HepG2 (cell line): ENCODE measurements at regions not wholly inside any gene's neighbourhood (a gene's known extent, or its start where the extent isn't known, plus 50 kb on each side); places are given as distances from the start of the nearest gene placed in this dataset.

ENCODE experiments used
- ATAC-seq: fragments of 200-7000 bp; cut with Tn5 transposase; 3 replicates; pipeline ENCODE4 v1.9.1; 2020; ENCODE audit warnings: mild to moderate bottlenecking, moderate library complexity
- BruUV-seq: library from RNA; stranded (reverse); fragments of 400-500 nt; replicated peaks from 2 replicates; lab custom pipeline; 2021; lab: Mats Ljungman, UMichigan
- CTCF ChIA-PET: fragments of 300-600 bp; formaldehyde crosslinking; extraction: SDS; loops from one replicate; lab custom pipeline; 2021; ENCODE audit warnings: low total read pairs, inconsistent platforms, low intra/inter-chr PET ratio; lab: Yijun Ruan, JAX
- POLR2A ChIA-PET: fragments of 350-600 bp; sonication (Branson Sonifier 250); formaldehyde crosslinking; loops from one replicate; lab custom pipeline; 2020; ENCODE audit warnings: antibody characterized with exemption, inconsistent platforms; lab: Yijun Ruan, JAX
- DNase-seq: peaks from one replicate; pipeline ENCODE4 v3.0.0-alpha.2; 2015; ENCODE audit warnings: low spot score
- FAIRE-seq: peaks from 3 replicates; lab custom pipeline; 2011; peaks lifted over from hg19 to GRCh38; lab: Jason Lieb, UNC
- H2AFZ ChIP-seq: one replicate; pipeline ENCODE4 v1.6.1; 2011; ENCODE audit warnings: low read length, inconsistent platforms
- H3K27ac ChIP-seq: fragments of 300-600 bp; 3 replicates; pipeline ENCODE4 v1.8.0; 2011; ENCODE audit warnings: mixed run types, mild to moderate bottlenecking, mixed read lengths, low read length, inconsistent platforms; ENCODE audit not compliant: insufficient read depth; ENCODE audit errors: extremely low read length
- H3K27me3 ChIP-seq, 2 experiments: fragments of 200-600 bp in 1 of 2; 2 replicates in 1 of 2; 3 replicates in 1 of 2; pipeline versions ENCODE4 v1.6.0 to v1.8.0; 2011; ENCODE audit warnings: low read length in 2 of 2, mild to moderate bottlenecking in 2 of 2, moderate library complexity in 2 of 2, inconsistent platforms in 1 of 2; ENCODE audit not compliant: insufficient read depth in 2 of 2, control insufficient read depth in 1 of 2
- H3K36me3 ChIP-seq, 2 experiments: fragments of 200-600 bp in 1 of 2; replicated peaks in 1 of 2; 2 replicates in 1 of 2; 3 replicates in 1 of 2; pipeline versions ENCODE4 v1.5.1 to v1.8.0; 2011; ENCODE audit warnings: low read length in 2 of 2, inconsistent platforms in 1 of 2; ENCODE audit not compliant: insufficient read depth in 2 of 2, control insufficient read depth in 1 of 2
- H3K4me1 ChIP-seq: 2 replicates; pipeline ENCODE4 v1.5.1; 2012; ENCODE audit warnings: low read length, inconsistent platforms; ENCODE audit not compliant: insufficient read depth
- H3K4me2 ChIP-seq: 2 replicates; pipeline ENCODE4 v1.6.0; 2011; ENCODE audit warnings: low read depth, low read length, inconsistent platforms
- H3K4me3 ChIP-seq, 3 experiments: fragments of 200-600 bp in 1 of 3; sonication (generic), shearing (Covaris generic) in 1 of 3; replicated peaks in 1 of 3; 2 replicates each; pipeline ENCODE4 v1.5.1; 2011 to 2016; ENCODE audit warnings: low read length in 3 of 3, inconsistent platforms in 2 of 3, low read depth in 2 of 3, mild to moderate bottlenecking in 2 of 3, control low read depth in 1 of 3, mixed read lengths in 1 of 3; ENCODE audit not compliant: insufficient read depth in 1 of 3
- H3K79me2 ChIP-seq: one replicate; pipeline ENCODE4 v1.6.1; 2011; ENCODE audit warnings: low read length, inconsistent platforms; ENCODE audit not compliant: insufficient read depth
- H3K9ac ChIP-seq: 2 replicates; pipeline ENCODE4 v1.6.0; 2011; ENCODE audit warnings: mild to moderate bottlenecking, low read depth, low read length, inconsistent platforms; ENCODE audit not compliant: insufficient read depth
- H3K9me3 ChIP-seq: 2 replicates; pipeline ENCODE4 v1.5.1; 2012; ENCODE audit warnings: mild to moderate bottlenecking, low read length
- H4K20me1 ChIP-seq: 2 replicates; pipeline ENCODE4 v1.6.0; 2011; ENCODE audit warnings: inconsistent platforms, mild to moderate bottlenecking, low read length, moderate library complexity; ENCODE audit not compliant: insufficient read depth
- EP300 ChIP-seq, 3 experiments: sonication (generic) in 1 of 3; formaldehyde crosslinking in 1 of 3; IDR thresholded peaks; 2 replicates each; pipeline versions ENCODE4 v1.5.1 to v1.6.1; 2011 to 2020; ENCODE audit warnings: low read depth in 2 of 3, low read length in 2 of 3, borderline replicate concordance in 1 of 3, improper control_type of control experiment in 1 of 3, mild to moderate bottlenecking in 1 of 3, missing genetic modification reagents in 1 of 3, moderate library complexity in 1 of 3
- GZF1 ChIP-seq: sonication (generic); formaldehyde crosslinking; IDR thresholded peaks from 2 replicates; pipeline ENCODE4 v1.5.1; 2020; ENCODE audit warnings: mild to moderate bottlenecking, missing genetic modification reagents
- HMG20B ChIP-seq: conservative IDR thresholded peaks from 2 replicates; pipeline ENCODE4 v1.6.1; 2016; ENCODE audit warnings: missing genetic modification reagents, missing compliant biosample characterization
- HOXA9 ChIP-seq: sonication (generic); formaldehyde crosslinking; IDR thresholded peaks from 2 replicates; pipeline ENCODE4 v1.8.1; 2022; ENCODE audit warnings: missing genetic modification reagents, mild to moderate bottlenecking, moderate library complexity, borderline replicate concordance
- MAFG ChIP-seq: sonication (generic); formaldehyde crosslinking; IDR thresholded peaks from 2 replicates; pipeline ENCODE4 v1.5.1; 2020; ENCODE audit warnings: mild to moderate bottlenecking, missing genetic modification reagents
- MAFK ChIP-seq, 2 experiments: IDR thresholded peaks in 1 of 2; conservative IDR thresholded peaks in 1 of 2; 2 replicates each; pipeline ENCODE4 v1.6.1; 2011; ENCODE audit warnings: improper control_type of control experiment in 2 of 2, low read length in 2 of 2
- ZNF616 ChIP-seq: sonication (generic); formaldehyde crosslinking; IDR thresholded peaks from 2 replicates; pipeline ENCODE4 v1.5.0; 2020; ENCODE audit warnings: low read depth, mild to moderate bottlenecking, missing genetic modification reagents
- ZNF773 ChIP-seq: sonication (generic); formaldehyde crosslinking; IDR thresholded peaks from 2 replicates; pipeline ENCODE4 v1.4.0; 2020; ENCODE audit warnings: missing genetic modification reagents, borderline replicate concordance
- WGBS: methylation state at CpG from one replicate; pipeline ENCODE4 v1.1.6; 2017; ENCODE audit warnings: low lambda C conversion rate; 5-methylcytosine and 5-hydroxymethylcytosine counted together
- in situ Hi-C: cut with HindIII; loops from 2 replicates; pipeline ENCODE4 v1.10.0; 2017; ENCODE audit warnings: low pct_unique_long_range_greater_than_20kb; ENCODE audit not compliant: extremely low pct_ligation_motif_present
- intact Hi-C: fragments of 100-400 bp; cut with micrococcal nuclease; formaldehyde crosslinking; loops from one replicate; pipeline ENCODE4 v1.10.0; 2022; ENCODE audit not compliant: unreplicated experiment
- TF ChIP-seq, protein P1 (sequence below): IDR thresholded peaks from 2 replicates; pipeline ENCODE4 v1.6.1; 2016; ENCODE audit warnings: low read depth, borderline replicate concordance
- TF ChIP-seq, protein P2 (sequence below): sonication (generic); formaldehyde crosslinking; IDR thresholded peaks from one replicate; pipeline ENCODE4 v1.5.1; 2020; ENCODE audit warnings: mild to moderate bottlenecking, missing genetic modification reagents; ENCODE audit errors: not compliant biosample characterization
- TF ChIP-seq, protein P3 (sequence below): sonication (generic); formaldehyde crosslinking; IDR thresholded peaks from 2 replicates; pipeline ENCODE4 v1.8.1; 2023; ENCODE audit warnings: missing genetic modification reagents, inconsistent platforms, borderline replicate concordance
- TF ChIP-seq, protein P4 (sequence below): sonication (generic); formaldehyde crosslinking; IDR thresholded peaks from 2 replicates; pipeline ENCODE4 v1.4.0; 2020; ENCODE audit warnings: missing genetic modification reagents

DNA sequence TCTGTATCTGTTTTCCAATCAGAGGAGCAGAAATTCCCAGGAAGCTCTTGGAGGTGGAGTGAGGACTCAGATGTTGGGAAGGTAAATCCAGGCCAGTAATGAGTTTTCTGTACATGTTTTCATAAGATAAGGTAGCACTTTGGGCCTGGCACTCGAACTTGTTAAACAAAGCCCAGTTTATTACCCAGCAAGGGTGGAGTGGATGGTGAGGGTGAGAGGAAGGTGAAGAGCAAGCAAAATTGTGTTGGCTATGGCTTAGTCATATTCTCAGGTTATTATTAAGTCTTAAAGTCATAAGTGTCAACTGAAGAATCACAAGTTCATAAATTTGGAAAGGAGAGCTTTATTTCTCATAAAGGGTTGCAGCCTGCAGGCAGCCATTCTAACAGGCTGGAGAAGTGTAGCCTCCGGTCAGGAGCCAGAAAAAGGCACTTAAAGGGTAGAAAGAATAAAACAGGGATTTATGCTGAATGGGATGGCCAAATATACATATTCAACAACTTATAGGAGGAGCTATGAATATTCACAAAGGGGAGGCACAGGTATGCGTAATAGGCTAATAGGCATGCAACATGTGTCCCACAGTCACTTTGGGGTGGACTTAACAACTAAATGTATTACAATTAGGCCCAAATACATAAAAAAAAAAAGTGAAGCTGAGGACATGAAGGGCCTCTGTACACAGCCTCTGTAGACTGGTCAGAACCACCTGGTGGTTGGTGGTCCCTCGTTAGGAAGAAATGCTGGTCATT is 523.9 kb downstream of the LMO4 start:
- H3K4me2 ChIP-seq, result no peak overlapping the region
- no peak overlapping the region for H3K4me3 ChIP-seq
- intact Hi-C loops (no loop called here), in situ Hi-C loops (no loop called here)
- ChIA-PET CTCF (no interaction called here), POLR2A (no interaction called here)
- FAIRE-seq, result no peak
- DNase-seq, result no peak
- peaks cover 0 to 2% of the 10 kb centered on the region in 2 experiments; a peak in 1 of 5 replicates for H3K27me3 ChIP-seq
- H4K20me1 ChIP-seq, result no peaks in the 10 kb centered on the region
- no peaks in the 10 kb centered on the region for H3K4me1 ChIP-seq
- H3K36me3 ChIP-seq, result no peaks in the 10 kb centered on the region
- H2AFZ ChIP-seq, result no peak overlapping the region
- WGBS, result 36% methylated on average over 4 of the region's 4 CpGs
- no peak for ATAC-seq
- H3K9me3 ChIP-seq, result no peaks in the 10 kb centered on the region
- H3K79me2 ChIP-seq, result no peaks in the 10 kb centered on the region
- H3K9ac ChIP-seq, result no peak overlapping the region
- no peak overlapping the region for H3K27ac ChIP-seq
- BruUV-seq, result no TSS peak
- TF ChIP-seq GZF1 (CRISPR knock-in tag), result no peak
- TF ChIP-seq, protein P1, sequence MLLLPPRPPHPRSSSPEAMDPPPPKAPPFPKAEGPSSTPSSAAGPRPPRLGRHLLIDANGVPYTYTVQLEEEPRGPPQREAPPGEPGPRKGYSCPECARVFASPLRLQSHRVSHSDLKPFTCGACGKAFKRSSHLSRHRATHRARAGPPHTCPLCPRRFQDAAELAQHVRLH (CRISPR knock-in tag), result no peak
- TF ChIP-seq, protein P2, sequence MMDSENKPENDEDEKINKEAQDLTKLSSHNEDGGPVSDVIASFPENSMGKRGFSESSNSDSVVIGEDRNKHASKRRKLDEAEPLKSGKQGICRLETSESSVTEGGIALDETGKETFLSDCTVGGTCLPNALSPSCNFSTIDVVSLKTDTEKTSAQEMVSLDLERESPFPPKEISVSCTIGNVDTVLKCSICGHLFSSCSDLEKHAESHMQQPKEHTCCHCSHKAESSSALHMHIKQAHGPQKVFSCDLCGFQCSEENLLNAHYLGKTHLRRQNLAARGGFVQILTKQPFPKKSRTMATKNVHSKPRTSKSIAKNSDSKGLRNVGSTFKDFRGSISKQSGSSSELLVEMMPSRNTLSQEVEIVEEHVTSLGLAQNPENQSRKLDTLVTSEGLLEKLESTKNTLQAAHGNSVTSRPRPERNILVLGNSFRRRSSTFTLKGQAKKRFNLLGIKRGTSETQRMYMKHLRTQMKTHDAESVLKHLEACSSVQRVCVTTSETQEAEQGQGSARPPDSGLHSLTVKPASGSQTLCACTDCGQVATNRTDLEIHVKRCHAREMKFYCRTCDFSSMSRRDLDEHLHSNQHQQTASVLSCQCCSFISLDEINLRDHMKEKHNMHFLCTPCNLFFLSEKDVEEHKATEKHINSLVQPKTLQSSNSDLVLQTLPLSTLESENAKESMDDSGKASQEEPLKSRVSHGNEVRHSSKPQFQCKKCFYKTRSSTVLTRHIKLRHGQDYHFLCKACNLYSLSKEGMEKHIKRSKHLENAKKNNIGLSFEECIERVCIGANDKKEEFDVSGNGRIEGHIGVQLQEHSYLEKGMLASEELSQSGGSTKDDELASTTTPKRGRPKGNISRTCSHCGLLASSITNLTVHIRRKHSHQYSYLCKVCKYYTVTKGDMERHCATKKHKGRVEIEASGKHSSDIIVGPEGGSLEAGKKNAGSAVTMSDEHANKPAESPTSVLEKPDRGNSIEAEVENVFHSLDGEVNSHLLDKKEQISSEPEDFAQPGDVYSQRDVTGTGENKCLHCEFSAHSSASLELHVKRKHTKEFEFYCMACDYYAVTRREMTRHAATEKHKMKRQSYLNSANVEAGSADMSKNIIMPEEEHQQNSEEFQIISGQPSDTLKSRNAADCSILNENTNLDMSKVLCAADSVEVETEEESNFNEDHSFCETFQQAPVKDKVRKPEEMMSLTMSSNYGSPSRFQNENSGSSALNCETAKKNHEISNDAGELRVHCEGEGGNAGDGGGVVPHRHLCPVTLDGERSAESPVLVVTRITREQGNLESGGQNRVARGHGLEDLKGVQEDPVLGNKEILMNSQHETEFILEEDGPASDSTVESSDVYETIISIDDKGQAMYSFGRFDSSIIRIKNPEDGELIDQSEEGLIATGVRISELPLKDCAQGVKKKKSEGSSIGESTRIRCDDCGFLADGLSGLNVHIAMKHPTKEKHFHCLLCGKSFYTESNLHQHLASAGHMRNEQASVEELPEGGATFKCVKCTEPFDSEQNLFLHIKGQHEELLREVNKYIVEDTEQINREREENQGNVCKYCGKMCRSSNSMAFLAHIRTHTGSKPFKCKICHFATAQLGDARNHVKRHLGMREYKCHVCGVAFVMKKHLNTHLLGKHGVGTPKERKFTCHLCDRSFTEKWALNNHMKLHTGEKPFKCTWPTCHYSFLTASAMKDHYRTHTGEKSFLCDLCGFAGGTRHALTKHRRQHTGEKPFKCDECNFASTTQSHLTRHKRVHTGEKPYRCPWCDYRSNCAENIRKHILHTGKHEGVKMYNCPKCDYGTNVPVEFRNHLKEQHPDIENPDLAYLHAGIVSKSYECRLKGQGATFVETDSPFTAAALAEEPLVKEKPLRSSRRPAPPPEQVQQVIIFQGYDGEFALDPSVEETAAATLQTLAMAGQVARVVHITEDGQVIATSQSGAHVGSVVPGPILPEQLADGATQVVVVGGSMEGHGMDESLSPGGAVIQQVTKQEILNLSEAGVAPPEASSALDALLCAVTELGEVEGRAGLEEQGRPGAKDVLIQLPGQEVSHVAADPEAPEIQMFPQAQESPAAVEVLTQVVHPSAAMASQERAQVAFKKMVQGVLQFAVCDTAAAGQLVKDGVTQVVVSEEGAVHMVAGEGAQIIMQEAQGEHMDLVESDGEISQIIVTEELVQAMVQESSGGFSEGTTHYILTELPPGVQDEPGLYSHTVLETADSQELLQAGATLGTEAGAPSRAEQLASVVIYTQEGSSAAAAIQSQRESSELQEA (CRISPR knock-in tag), result no peak
- TF ChIP-seq EP300 (IDR thresholded peaks at IDR 0.05; ENCODE audit: low read depth in 2 of 2, low read length in 2 of 2), result no peak
- TF ChIP-seq EP300 (CRISPR knock-in tag; IDR thresholded peaks at IDR 0.05; ENCODE audit: borderline replicate concordance), result no peak
- TF ChIP-seq ZNF616, result no peak
- TF ChIP-seq MAFG, result no peak
- TF ChIP-seq ZNF773 (CRISPR knock-in tag), result no peak
- no peak for TF ChIP-seq MAFK (conservative IDR thresholded peaks at IDR 0.05 in 1 of 2, IDR thresholded peaks at IDR 0.05 in 1 of 2; ENCODE audit: low read length in 2 of 2)
- TF ChIP-seq, protein P3, sequence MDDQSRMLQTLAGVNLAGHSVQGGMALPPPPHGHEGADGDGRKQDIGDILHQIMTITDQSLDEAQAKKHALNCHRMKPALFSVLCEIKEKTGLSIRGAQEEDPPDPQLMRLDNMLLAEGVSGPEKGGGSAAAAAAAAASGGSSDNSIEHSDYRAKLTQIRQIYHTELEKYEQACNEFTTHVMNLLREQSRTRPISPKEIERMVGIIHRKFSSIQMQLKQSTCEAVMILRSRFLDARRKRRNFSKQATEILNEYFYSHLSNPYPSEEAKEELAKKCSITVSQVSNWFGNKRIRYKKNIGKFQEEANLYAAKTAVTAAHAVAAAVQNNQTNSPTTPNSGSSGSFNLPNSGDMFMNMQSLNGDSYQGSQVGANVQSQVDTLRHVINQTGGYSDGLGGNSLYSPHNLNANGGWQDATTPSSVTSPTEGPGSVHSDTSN (CRISPR knock-in tag), result no peak
- TF ChIP-seq, protein P4, sequence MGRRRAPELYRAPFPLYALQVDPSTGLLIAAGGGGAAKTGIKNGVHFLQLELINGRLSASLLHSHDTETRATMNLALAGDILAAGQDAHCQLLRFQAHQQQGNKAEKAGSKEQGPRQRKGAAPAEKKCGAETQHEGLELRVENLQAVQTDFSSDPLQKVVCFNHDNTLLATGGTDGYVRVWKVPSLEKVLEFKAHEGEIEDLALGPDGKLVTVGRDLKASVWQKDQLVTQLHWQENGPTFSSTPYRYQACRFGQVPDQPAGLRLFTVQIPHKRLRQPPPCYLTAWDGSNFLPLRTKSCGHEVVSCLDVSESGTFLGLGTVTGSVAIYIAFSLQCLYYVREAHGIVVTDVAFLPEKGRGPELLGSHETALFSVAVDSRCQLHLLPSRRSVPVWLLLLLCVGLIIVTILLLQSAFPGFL (CRISPR knock-in tag), result no peak
- TF ChIP-seq HMG20B, result no peak
- TF ChIP-seq HOXA9, result no peak
